ENCODE measurements at regions not wholly inside any gene's neighbourhood (a gene's known extent, or its start where the extent isn't known, plus 50 kb on each side); places are given as distances from the start of the nearest gene placed in this dataset.

DNA sequence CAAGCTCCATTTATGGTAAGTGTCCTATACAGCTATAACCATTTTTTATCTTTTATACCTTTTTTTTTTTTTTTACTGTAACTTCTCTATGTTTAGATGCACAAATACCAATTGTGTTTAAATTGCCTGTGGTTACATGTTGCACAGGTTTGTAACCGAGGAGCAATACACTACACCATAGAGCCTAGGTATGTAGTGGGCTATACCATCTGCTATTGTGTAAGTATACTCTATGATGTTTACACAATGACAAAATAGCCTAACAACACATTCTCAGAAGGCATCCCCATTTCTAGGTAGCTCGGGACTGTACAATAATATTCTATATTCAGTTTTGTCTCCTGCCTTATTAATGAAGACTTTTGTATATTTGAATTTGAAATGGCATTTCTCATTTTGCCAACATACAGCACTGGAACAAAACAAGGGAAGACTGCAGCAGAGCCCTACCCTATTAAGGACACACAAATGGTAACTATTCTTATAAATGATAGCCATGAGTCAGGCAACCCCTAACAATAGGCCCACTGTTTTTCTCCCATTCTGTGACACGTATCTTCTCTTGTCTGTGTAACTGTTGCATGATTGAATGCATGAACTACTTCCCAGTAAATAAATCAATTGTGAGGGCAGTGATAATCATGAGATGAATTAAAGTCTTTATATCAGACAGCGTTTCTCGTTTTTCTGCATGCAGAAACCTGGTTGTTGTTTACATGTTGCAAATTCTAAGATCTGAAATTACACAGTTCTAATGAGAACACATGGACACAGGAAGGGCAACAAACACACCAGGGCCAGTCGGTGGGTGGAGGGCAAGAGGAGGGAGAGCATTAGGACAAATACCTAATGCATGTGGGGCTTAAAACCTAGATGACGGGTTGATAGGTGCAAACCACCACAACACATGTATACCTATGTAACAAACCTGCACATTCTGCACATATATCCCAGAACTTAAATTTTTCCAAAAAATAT, 173.9 kb downstream of the EPM2A start:
- H4K20me1 ChIP-seq (ENCODE audit: insufficient read depth, low read length) = no peaks in the 10 kb centered on the region
- no peaks in the 10 kb centered on the region for H3K27me3 ChIP-seq (replicated peaks; ENCODE audit: insufficient read depth, low read length)
- H3K9me3 ChIP-seq (replicated peaks; ENCODE audit: insufficient read depth, low read length) = no peaks in the 10 kb centered on the region
- H3K4me2 ChIP-seq (ENCODE audit: low read depth, low read length) = no peak overlapping the region
- no peak overlapping the region for H2AFZ ChIP-seq (ENCODE audit: low read length)
- TF ChIP-seq, protein P1, sequence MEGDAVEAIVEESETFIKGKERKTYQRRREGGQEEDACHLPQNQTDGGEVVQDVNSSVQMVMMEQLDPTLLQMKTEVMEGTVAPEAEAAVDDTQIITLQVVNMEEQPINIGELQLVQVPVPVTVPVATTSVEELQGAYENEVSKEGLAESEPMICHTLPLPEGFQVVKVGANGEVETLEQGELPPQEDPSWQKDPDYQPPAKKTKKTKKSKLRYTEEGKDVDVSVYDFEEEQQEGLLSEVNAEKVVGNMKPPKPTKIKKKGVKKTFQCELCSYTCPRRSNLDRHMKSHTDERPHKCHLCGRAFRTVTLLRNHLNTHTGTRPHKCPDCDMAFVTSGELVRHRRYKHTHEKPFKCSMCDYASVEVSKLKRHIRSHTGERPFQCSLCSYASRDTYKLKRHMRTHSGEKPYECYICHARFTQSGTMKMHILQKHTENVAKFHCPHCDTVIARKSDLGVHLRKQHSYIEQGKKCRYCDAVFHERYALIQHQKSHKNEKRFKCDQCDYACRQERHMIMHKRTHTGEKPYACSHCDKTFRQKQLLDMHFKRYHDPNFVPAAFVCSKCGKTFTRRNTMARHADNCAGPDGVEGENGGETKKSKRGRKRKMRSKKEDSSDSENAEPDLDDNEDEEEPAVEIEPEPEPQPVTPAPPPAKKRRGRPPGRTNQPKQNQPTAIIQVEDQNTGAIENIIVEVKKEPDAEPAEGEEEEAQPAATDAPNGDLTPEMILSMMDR (IDR thresholded peaks at IDR 0.05; ENCODE audit: low read length) = no peak
- TF ChIP-seq EZH2phosphoT487 (IDR thresholded peaks at IDR 0.05; ENCODE audit: low read length) (no peak), EZH2 (optimal IDR thresholded peaks at IDR 0.05; ENCODE audit: low read depth, low read length) (no peak)
- no peaks in the 10 kb centered on the region for H3F3A ChIP-seq (ENCODE audit: insufficient read depth, low read length)
- no peaks in the 10 kb centered on the region for H3K79me2 ChIP-seq (ENCODE audit: low read length)
- no peaks in the 10 kb centered on the region for H3K4me1 ChIP-seq (ENCODE audit: low read length)
- no peak overlapping the region for H3K4me3 ChIP-seq (ENCODE audit: low read length)
- H3K27ac ChIP-seq (ENCODE audit: low read length) = no peak overlapping the region
- H3K9me2 ChIP-seq (replicated peaks; ENCODE audit: insufficient read depth, low read length) = no peaks in the 10 kb centered on the region
- no peak for DNase-seq
- no peak overlapping the region for H3K9ac ChIP-seq (ENCODE audit: low read length)
- no peaks in the 10 kb centered on the region for H3K36me3 ChIP-seq (replicated peaks; ENCODE audit: insufficient read depth, low read length)

DNA sequence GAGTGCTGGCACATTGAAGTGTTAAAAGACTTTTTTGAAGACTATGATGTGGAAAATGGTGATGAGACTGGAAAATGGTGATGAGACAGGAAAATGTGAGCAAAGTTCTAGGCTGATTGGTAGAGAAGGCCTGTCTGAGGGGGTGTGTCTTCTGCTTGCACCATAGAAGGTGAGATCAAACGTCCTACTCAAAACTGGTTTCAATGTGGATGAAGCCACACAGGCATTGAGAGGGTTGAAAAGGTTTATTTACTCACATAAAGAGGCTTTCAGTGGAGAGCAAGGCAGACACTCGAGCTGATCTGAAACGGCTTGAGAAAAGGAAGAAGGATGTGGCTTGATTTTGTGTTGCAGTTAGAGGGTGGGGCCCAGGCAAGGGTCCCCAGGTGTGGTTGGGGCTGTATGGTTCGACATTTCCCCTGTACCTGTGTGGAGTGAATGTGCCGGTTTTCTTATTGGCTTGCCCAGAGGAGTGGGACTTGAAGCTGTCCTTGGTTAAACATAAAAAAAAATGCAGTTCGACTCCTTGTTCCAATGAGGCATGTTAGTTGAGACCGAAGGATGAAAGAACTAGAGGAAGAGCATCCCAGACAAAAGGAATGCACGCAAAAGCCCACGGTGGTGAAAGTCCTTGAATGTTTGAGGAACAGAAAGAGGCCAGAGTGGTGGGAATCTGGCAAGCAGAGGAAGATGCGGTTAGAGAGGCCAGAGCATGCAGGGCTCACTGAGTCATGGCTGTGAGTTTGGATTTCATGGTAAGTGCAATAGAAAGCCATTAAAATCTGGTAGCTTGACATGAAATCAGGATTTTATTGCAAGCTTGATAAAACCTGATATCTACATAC, 172.3 kb downstream of the EPM2A start:
- no peak for DNase-seq

DNA sequence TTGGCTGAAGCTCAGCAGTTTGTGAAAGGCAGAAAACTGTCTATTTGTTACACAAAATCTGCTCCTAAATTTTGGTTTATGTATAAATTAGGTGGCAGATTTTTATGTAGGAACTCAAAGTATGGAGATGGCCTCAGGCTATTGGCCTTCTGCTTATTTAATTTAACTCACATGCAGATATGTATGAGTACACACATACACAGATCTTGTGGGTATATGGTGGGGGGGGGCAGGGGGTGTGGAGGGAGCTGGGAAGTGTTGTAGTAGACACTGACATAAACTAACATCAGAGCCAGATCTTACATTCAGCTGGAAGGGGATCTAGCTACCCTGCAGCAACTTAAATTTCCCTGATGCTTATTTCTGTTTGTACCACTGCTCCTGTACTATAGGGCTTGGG, 170.8 kb downstream of the EPM2A start:
- H3K9me3 ChIP-seq (replicated peaks; ENCODE audit: insufficient read depth, low read length) = no peaks in the 10 kb centered on the region
- H3K4me1 ChIP-seq (ENCODE audit: low read length) = no peaks in the 10 kb centered on the region
- TF ChIP-seq EZH2 (optimal IDR thresholded peaks at IDR 0.05; ENCODE audit: low read depth, low read length) = no peak
- TF ChIP-seq, protein P1 (IDR thresholded peaks at IDR 0.05; ENCODE audit: low read length) = no peak
- no peak for TF ChIP-seq EZH2phosphoT487 (IDR thresholded peaks at IDR 0.05; ENCODE audit: low read length)
- no peak overlapping the region for H3K27ac ChIP-seq (ENCODE audit: low read length)
- no peak overlapping the region for H3K9ac ChIP-seq (ENCODE audit: low read length)
- no peaks in the 10 kb centered on the region for H3K79me2 ChIP-seq (ENCODE audit: low read length)
- H3K36me3 ChIP-seq (replicated peaks; ENCODE audit: insufficient read depth, low read length) = no peaks in the 10 kb centered on the region
- H3K4me2 ChIP-seq (ENCODE audit: low read depth, low read length) = no peak overlapping the region
- no peaks in the 10 kb centered on the region for H3F3A ChIP-seq (ENCODE audit: insufficient read depth, low read length)
- H3K9me2 ChIP-seq (replicated peaks; ENCODE audit: insufficient read depth, low read length) = no peaks in the 10 kb centered on the region
- no peak overlapping the region for H3K4me3 ChIP-seq (ENCODE audit: low read length)
- no peaks in the 10 kb centered on the region for H4K20me1 ChIP-seq (ENCODE audit: insufficient read depth, low read length)
- no peak for DNase-seq
- H2AFZ ChIP-seq (ENCODE audit: low read length) = no peak overlapping the region
- no peaks in the 10 kb centered on the region for H3K27me3 ChIP-seq (replicated peaks; ENCODE audit: insufficient read depth, low read length)

More for the DNA sequence above, 172.3 kb downstream of the EPM2A start:
- Histone ChIP-seq H3K4me1 (ENCODE audit: low read length) (no peaks in the 10 kb centered on the region), H4K20me1 (ENCODE audit: insufficient read depth, low read length) (no peaks in the 10 kb centered on the region), H3K4me3 (ENCODE audit: low read length) (no peak overlapping the region), H2AFZ (ENCODE audit: low read length) (no peak overlapping the region), H3K9me3 (replicated peaks; ENCODE audit: insufficient read depth, low read length) (no peaks in the 10 kb centered on the region), H3K9ac (ENCODE audit: low read length) (no peak overlapping the region), H3K4me2 (ENCODE audit: low read depth, low read length) (no peak overlapping the region), H3K27me3 (replicated peaks; ENCODE audit: insufficient read depth, low read length) (no peaks in the 10 kb centered on the region), H3F3A (ENCODE audit: insufficient read depth, low read length) (no peaks in the 10 kb centered on the region), H3K79me2 (ENCODE audit: low read length) (no peaks in the 10 kb centered on the region), H3K9me2 (replicated peaks; ENCODE audit: insufficient read depth, low read length) (no peaks in the 10 kb centered on the region), H3K27ac (ENCODE audit: low read length) (no peak overlapping the region), H3K36me3 (replicated peaks; ENCODE audit: insufficient read depth, low read length) (no peaks in the 10 kb centered on the region)
- TF ChIP-seq EZH2 (optimal IDR thresholded peaks at IDR 0.05; ENCODE audit: low read depth, low read length) = no peak
- no peak for TF ChIP-seq EZH2phosphoT487 (IDR thresholded peaks at IDR 0.05; ENCODE audit: low read length)
- TF ChIP-seq, protein P1 (IDR thresholded peaks at IDR 0.05; ENCODE audit: low read length) = no peak
